Naive thymus-derived CD4-positive, alpha-beta T cell (primary cell): ENCODE measurements at regions not wholly inside any gene's neighbourhood (a gene's known extent, or its start where the extent isn't known, plus 50 kb on each side); places are given as distances from the start of the nearest gene placed in this dataset.

Source experiments
- ATAC-seq: fragments of 150-1000 bp; cut with Tn5 transposase; 2 replicates; pipeline ENCODE4 v1.10.0; 2021; ENCODE audit warnings: mild to moderate bottlenecking, moderate library complexity
- CTCF ChIA-PET: fragments of 350-600 bp; sonication (Branson Sonifier 250); formaldehyde crosslinking; loops from one replicate; lab custom pipeline; 2021; ENCODE audit warnings: antibody characterized with exemption; lab: Charles Lee
- POLR2A ChIA-PET: fragments of 350-600 bp; sonication (Branson Sonifier 250); formaldehyde crosslinking; loops from one replicate; lab custom pipeline; 2021; ENCODE audit warnings: antibody characterized with exemption, inconsistent platforms; lab: Charles Lee
- DNase-seq, 9 donors: peaks; one replicate each; pipeline versions ENCODE4 v3.0.0 to v3.0.0-alpha.2; 2020 to 2022; ENCODE audit warnings: mixed read lengths in 1 of 9
- H3K27ac ChIP-seq: one replicate; pipeline ENCODE4 v1.7.0; 2013; ENCODE audit warnings: mild to moderate bottlenecking, low read depth, low read length, moderate library complexity
- H3K27me3 ChIP-seq, 2 donors: one replicate each; pipeline ENCODE4 v1.7.0; 2013; ENCODE audit warnings: low read length in 2 of 2, mild to moderate bottlenecking in 2 of 2, moderate library complexity in 2 of 2; ENCODE audit not compliant: control insufficient read depth in 2 of 2, insufficient read depth in 2 of 2
- H3K36me3 ChIP-seq, 3 experiments: 1 replicate in 2 of 3; 2 replicates in 1 of 3; pipeline ENCODE4 v1.7.0; 2013; ENCODE audit warnings: low read length in 3 of 3, mild to moderate bottlenecking in 3 of 3, moderate library complexity in 1 of 3; ENCODE audit not compliant: insufficient read depth in 3 of 3, control insufficient read depth in 2 of 3
- H3K4me1 ChIP-seq, 2 donors: one replicate each; pipeline ENCODE4 v1.7.0; 2013; ENCODE audit warnings: low read length in 2 of 2, mild to moderate bottlenecking in 2 of 2, moderate library complexity in 1 of 2; ENCODE audit not compliant: control insufficient read depth in 2 of 2, insufficient read depth in 2 of 2
- H3K4me3 ChIP-seq: 2 replicates; pipeline ENCODE4 v1.7.0; 2013; ENCODE audit warnings: mild to moderate bottlenecking, low read length
- H3K9me3 ChIP-seq, 3 experiments: 1 replicate in 2 of 3; 2 replicates in 1 of 3; pipeline ENCODE4 v1.7.0; 2013; ENCODE audit warnings: low read length in 3 of 3; ENCODE audit not compliant: control insufficient read depth in 2 of 3
- H3K27ac Mint-ChIP-seq, 9 donors: one replicate each; pipeline ENCODE4 v1.8.0; 2020 to 2022; ENCODE audit warnings: mixed read lengths in 9 of 9, mild to moderate bottlenecking in 8 of 9, moderate library complexity in 5 of 9, inconsistent platforms in 2 of 9
- H3K27me3 Mint-ChIP-seq, 5 donors: one replicate each; pipeline ENCODE4 v1.8.0; 2021 to 2022; ENCODE audit warnings: mixed read lengths in 5 of 5, mild to moderate bottlenecking in 1 of 5
- H3K36me3 Mint-ChIP-seq, 5 donors: one replicate each; pipeline ENCODE4 v1.8.0; 2020 to 2022; ENCODE audit warnings: mixed read lengths in 5 of 5, mild to moderate bottlenecking in 3 of 5, inconsistent platforms in 1 of 5
- H3K4me1 Mint-ChIP-seq, 7 donors: one replicate each; pipeline ENCODE4 v1.8.0; 2020 to 2022; ENCODE audit warnings: mixed read lengths in 7 of 7, mild to moderate bottlenecking in 3 of 7, inconsistent platforms in 1 of 7
- H3K4me3 Mint-ChIP-seq, 10 donors: one replicate each; pipeline ENCODE4 v1.8.0; 2020 to 2022; ENCODE audit warnings: mild to moderate bottlenecking in 10 of 10, mixed read lengths in 10 of 10, moderate library complexity in 6 of 10, inconsistent platforms in 2 of 10
- H3K9me3 Mint-ChIP-seq, 11 donors: one replicate each; pipeline ENCODE4 v1.8.0; 2020 to 2022; ENCODE audit warnings: mixed read lengths in 11 of 11, mild to moderate bottlenecking in 4 of 11, inconsistent platforms in 1 of 11, moderate library complexity in 1 of 11
- intact Hi-C, 2 donors: fragments of 100-400 bp; cut with micrococcal nuclease; formaldehyde crosslinking; loops; one replicate each; pipeline ENCODE4 v1.15.1; 2023

DNA sequence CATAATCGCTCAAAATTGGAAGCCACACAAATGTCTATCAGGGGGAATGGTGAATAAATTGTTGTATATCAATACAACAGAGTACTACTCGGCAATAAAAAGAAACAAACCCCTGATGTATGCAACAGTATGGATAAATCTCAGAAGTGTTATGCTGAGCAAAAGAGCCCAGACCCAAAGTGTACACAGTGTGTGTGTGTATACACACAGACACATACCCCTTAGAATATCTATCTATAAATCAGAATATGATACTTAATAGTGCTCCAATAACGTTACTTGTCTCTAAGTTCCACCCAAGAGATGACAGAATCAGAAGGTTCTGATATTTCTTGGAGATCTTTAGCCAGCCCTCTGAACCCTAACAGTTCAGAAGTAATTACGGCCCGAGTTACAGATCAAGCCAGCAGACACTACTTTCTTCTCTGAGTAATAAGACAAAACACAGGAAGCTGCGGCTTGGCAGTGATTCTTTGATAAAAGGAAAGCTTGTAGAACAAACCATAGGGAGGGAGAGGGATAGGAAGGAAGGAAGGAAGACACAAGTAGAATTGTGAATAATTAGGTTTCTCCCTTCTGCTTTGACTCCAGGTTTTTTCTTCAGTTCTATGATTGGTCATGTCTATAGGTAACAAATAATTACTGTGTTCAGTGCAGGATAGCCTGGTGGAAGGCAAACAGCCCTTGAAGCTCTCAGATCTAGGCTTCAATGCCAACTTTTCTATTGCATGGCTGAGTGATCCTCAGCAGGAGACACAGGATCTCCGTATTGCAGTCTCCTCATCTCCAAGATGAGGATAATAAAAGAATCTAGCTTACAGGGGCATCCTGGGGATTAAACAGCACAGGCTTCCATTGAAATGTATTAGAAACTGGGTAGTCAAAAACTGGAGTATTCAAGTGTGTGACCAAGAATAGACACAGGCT is 75.6 kb upstream of the TEAD1 start:
- H3K4me3 ChIP-seq, result no peak overlapping the region

DNA sequence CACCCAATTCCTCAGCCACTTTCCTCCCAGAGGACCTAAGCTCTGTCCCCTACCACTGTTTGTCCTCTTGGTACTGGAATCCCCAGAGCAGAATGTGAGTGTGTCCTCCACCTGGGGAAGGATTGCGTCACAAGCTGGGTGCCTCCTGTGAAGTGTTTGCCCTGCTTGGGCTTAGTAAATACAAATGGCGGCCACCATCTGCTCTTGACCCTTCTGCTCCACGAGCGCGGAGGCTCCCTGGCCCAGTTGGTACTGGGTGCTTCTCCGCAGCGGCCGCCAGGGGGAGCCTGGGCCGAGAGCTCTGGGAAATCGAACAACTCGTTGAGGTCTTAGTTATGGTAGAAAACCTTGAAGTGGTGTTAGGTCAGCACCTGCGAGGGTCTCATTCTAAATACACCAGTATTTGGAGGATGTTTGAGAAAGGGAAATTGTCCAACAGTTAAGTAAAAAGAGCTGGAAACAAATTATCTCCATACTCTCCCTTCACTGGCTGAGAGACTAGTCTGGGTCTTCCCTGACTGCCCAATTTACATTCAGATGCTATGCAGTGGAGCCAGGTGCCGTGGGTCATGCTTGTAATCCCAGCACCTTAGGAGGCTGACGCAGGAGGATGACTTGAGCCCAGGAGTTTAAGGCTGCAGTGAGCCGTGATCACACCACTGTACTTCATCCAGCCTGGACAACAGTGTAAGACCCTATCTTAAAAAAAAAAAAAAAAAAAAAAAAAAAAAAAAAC is 74.6 kb upstream of the TEAD1 start:
- no peaks in the 10 kb centered on the region for H3K27me3 ChIP-seq
- Mint-ChIP-seq H3K4me1 (peaks cover 3 to 25% (median 18%) of the 10 kb centered on the region in 7 donors), H3K9me3 (peaks cover 0 to 2% (median 0%) of the 10 kb centered on the region in 11 donors), H3K27ac (peak overlapping the region in 1 of 9 donors; percentile 25), H3K27me3 (peaks cover 16 to 45% (median 28%) of the 10 kb centered on the region in 5 donors), H3K36me3 (no peaks in the 10 kb centered on the region), H3K4me3 (no peak overlapping the region)
- no peaks in the 10 kb centered on the region for H3K36me3 ChIP-seq
- no peak overlapping the region for H3K4me3 ChIP-seq
- ChIA-PET POLR2A (interaction anchor here (1.5 kb wide), 1 partner anchor 12 kb away, joined by 6 read pairs; no protein-coding TSS in a partner anchor), CTCF (interaction anchor here (0.6 to 1.1 kb wide), 2 partner anchors 135 to 293 kb away, joined by 3 read pairs; no protein-coding TSS in a partner anchor)
- DNase-seq (peak in 5 of 9 donors; percentile 8 to 57 (median 13)), ATAC-seq (peak; percentile 26)
- intact Hi-C loops, result loop anchor here (1.0 to 5.0 kb wide), 6 partner anchors 215 to 295 kb away; no protein-coding TSS in a partner anchor
- H3K4me1 ChIP-seq, result peaks cover 0 to 17% of the 10 kb centered on the region in 2 donors
- no peak overlapping the region for H3K27ac ChIP-seq
- H3K9me3 ChIP-seq, result no peaks in the 10 kb centered on the region

More for the DNA sequence above, 75.6 kb upstream of the TEAD1 start:
- Histone ChIP-seq H3K27me3 (no peaks in the 10 kb centered on the region), H3K9me3 (no peaks in the 10 kb centered on the region), H3K27ac (no peak overlapping the region), H3K4me1 (peaks cover 0 to 17% of the 10 kb centered on the region in 2 donors), H3K36me3 (no peaks in the 10 kb centered on the region)
- peak overlapping the region in 1 of 9 donors; percentile 32 for H3K27ac Mint-ChIP-seq
- peaks cover 3 to 25% (median 18%) of the 10 kb centered on the region in 7 donors for H3K4me1 Mint-ChIP-seq
- H3K36me3 Mint-ChIP-seq, result no peaks in the 10 kb centered on the region
- peak overlapping the region in 8 of 10 donors; percentile 6 to 66 (median 45) for H3K4me3 Mint-ChIP-seq
- ATAC-seq (peak; percentile 29), DNase-seq (peak in 6 of 9 donors; percentile 18 to 41 (median 31))
- intact Hi-C loops, result loop anchor here (1.0 to 5.0 kb wide), 7 partner anchors 11 to 296 kb away; no protein-coding TSS in a partner anchor
- peaks cover 0 to 4% (median 0%) of the 10 kb centered on the region in 11 donors for H3K9me3 Mint-ChIP-seq
- CTCF ChIA-PET, result interaction anchor here (0.6 to 1.1 kb wide), 3 partner anchors 136 to 294 kb away, joined by 3 read pairs; no protein-coding TSS in a partner anchor
- H3K27me3 Mint-ChIP-seq, result peaks cover 18 to 36% (median 23%) of the 10 kb centered on the region in 5 donors
- POLR2A ChIA-PET, result interaction anchor here (1.5 kb wide), 1 partner anchor 11 kb away, joined by 6 read pairs; no protein-coding TSS in a partner anchor

GRCh38 chr11:12600829-12601228 is 73.4 kb upstream of the TEAD1 start:
- DNase-seq (no peak), ATAC-seq (no peak)
- Mint-ChIP-seq H3K9me3 (peaks cover 0 to 1% (median 0%) of the 10 kb centered on the region in 11 donors), H3K27ac (no peak overlapping the region), H3K36me3 (no peaks in the 10 kb centered on the region), H3K4me1 (peaks cover 3 to 25% (median 18%) of the 10 kb centered on the region in 7 donors), H3K4me3 (no peak overlapping the region), H3K27me3 (peaks cover 24 to 46% (median 33%) of the 10 kb centered on the region in 5 donors)
- Histone ChIP-seq H3K27ac (no peak overlapping the region), H3K4me3 (no peak overlapping the region), H3K9me3 (no peaks in the 10 kb centered on the region), H3K4me1 (peaks cover 0 to 17% of the 10 kb centered on the region in 2 donors), H3K36me3 (no peaks in the 10 kb centered on the region), H3K27me3 (no peaks in the 10 kb centered on the region)
- intact Hi-C loops, result no loop called here
- ChIA-PET CTCF (no interaction called here), POLR2A (no interaction called here)

DNA sequence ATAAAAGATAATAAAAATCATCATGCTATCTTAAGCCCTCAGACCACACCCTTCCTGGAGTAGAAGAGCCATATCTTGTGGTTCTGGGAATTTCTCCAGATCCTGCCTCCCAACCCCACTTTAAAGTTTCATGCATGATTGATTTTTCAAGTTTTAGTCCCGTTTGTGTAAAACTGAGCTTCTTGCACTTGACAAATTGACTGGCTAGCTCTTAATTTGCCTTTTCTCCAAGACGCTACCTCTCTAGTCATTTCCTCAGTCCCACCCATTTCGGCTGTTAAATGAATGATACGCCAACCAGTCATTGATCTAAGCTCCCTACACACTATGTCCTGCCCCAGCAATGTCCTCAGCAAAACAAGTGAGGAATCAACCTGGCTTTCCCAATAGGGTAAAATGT is 71.8 kb upstream of the TEAD1 start:
- ChIA-PET POLR2A (no interaction called here), CTCF (interaction anchor here (0.5 kb wide), 1 partner anchor 108 kb away, joined by 3 read pairs; no protein-coding TSS in a partner anchor)
- H3K4me1 Mint-ChIP-seq, result peaks cover 3 to 25% (median 18%) of the 10 kb centered on the region in 7 donors
- no peak overlapping the region for H3K4me3 Mint-ChIP-seq
- Histone ChIP-seq H3K27ac (no peak overlapping the region), H3K36me3 (no peaks in the 10 kb centered on the region), H3K27me3 (no peaks in the 10 kb centered on the region), H3K4me1 (peaks cover 0 to 17% of the 10 kb centered on the region in 2 donors), H3K4me3 (no peak overlapping the region), H3K9me3 (no peaks in the 10 kb centered on the region)
- intact Hi-C loops, result no loop called here
- no peak overlapping the region for H3K27ac Mint-ChIP-seq
- peaks cover 26 to 42% (median 35%) of the 10 kb centered on the region in 5 donors for H3K27me3 Mint-ChIP-seq
- ATAC-seq, result no peak
- DNase-seq, result no peak
- no peaks in the 10 kb centered on the region for H3K36me3 Mint-ChIP-seq
- H3K9me3 Mint-ChIP-seq, result peaks cover 0 to 4% (median 0%) of the 10 kb centered on the region in 11 donors

DNA sequence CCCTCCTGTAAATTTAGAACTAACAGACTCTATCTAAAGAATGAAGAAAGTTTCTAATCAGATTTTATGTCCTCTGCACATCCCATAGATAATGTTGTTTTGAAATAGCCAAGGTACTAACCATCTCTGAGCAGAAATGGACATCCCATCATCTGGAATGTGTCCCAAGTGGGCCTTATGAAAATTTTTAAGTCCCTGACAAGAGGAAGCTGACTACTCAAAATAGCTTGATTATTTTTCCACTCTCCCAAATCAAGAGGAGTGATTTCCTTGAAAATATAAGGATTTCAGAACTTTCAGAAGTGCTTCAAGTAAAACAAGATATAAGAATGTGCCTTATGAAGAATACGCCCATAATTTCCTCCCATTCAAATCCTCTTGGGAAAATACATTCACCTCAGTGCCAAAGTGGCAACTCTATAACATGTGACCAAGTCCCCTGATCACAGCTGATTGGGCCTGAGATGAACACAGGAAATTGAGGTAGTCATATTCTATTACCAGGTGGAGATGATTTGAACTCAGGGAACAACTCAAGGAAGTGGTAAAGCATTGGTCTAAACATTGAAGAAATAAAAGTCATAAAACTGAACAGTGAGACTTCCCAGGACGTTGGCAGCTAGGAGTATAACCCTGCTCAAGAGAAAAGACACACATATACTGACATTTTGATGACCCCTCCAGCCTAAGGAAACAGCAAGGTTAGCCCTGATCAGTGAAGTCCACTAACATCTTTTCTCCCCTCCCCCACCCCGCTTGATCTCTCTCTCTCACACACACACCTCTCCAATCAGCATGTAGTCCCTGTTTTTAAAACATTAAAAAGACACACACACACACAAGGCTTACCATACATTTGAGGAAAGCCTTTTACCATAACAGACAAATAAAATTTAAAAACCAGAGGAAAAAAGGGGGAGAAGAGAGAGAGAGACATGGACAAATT is 70.8 kb upstream of the TEAD1 start:
- peaks cover 26 to 42% (median 39%) of the 10 kb centered on the region in 5 donors for H3K27me3 Mint-ChIP-seq
- Histone ChIP-seq H3K27me3 (no peaks in the 10 kb centered on the region), H3K36me3 (no peaks in the 10 kb centered on the region), H3K4me1 (peaks cover 0 to 12% of the 10 kb centered on the region in 2 donors), H3K4me3 (no peak overlapping the region), H3K27ac (no peak overlapping the region), H3K9me3 (no peaks in the 10 kb centered on the region)
- no peak overlapping the region for H3K27ac Mint-ChIP-seq
- peaks cover 0 to 10% (median 4%) of the 10 kb centered on the region in 11 donors for H3K9me3 Mint-ChIP-seq
- H3K36me3 Mint-ChIP-seq, result no peaks in the 10 kb centered on the region
- peaks cover 3 to 20% (median 12%) of the 10 kb centered on the region in 7 donors for H3K4me1 Mint-ChIP-seq
- CTCF ChIA-PET, result no interaction called here
- DNase-seq, result no peak
- intact Hi-C loops, result no loop called here
- H3K4me3 Mint-ChIP-seq, result no peak overlapping the region
- no peak for ATAC-seq
- POLR2A ChIA-PET, result no interaction called here
